ENCODE measurements at regions not wholly inside any gene's neighbourhood (a gene's known extent, or its start where the extent isn't known, plus 50 kb on each side); places are given as distances from the start of the nearest gene placed in this dataset.
A peak's percentile ranks its signal among the peaks of the same experiment; 100 is the strongest.
"Not testable (repeated sequence)": the region's sequence is repeated elsewhere in the genome, so short reads cannot be mapped to it uniquely, and the experiment has no call there.

GRCh38 chr18:78429127-78430108 lies 550.2 kb upstream of the SALL3 start:
- no peaks in the 10 kb centered on the region for H3K27me3 ChIP-seq (ENCODE audit: control insufficient read depth, insufficient read depth, low read length)
- no peaks in the 10 kb centered on the region for H3K4me1 ChIP-seq (ENCODE audit: control insufficient read depth, insufficient read depth, low read length, poor library complexity, severe bottlenecking)
- Mint-ChIP-seq H3K27me3 (no peaks in the 10 kb centered on the region), H3K4me3 (no peak overlapping the region), H3K27ac (no peak overlapping the region), H3K9me3 (peaks cover 0 to 8% (median 0%) of the 10 kb centered on the region in 7 donors), H3K4me1 (no peaks in the 10 kb centered on the region), H3K36me3 (no peaks in the 10 kb centered on the region)
- no peak overlapping the region for H3K27ac ChIP-seq (ENCODE audit: insufficient read depth, low read length, poor library complexity, severe bottlenecking)
- H3K4me3 ChIP-seq (ENCODE audit: low read depth, low read length) = no peak overlapping the region
- H3K36me3 ChIP-seq (ENCODE audit: control insufficient read depth, insufficient read depth, low read length) = no peaks in the 10 kb centered on the region
- no peaks in the 10 kb centered on the region for H3K9me3 ChIP-seq (ENCODE audit: control insufficient read depth in 2 of 2, low read length in 2 of 2)
- no peak for ATAC-seq (ENCODE audit: low read depth in 2 of 2)
- DNase-seq = no peak

GRCh38 chr18:78430131-78430758 lies 549.4 kb upstream of the SALL3 start:
- Mint-ChIP-seq H3K4me1 (no peaks in the 10 kb centered on the region), H3K36me3 (no peaks in the 10 kb centered on the region), H3K27me3 (no peaks in the 10 kb centered on the region), H3K9me3 (peaks cover 0 to 9% (median 3%) of the 10 kb centered on the region in 7 donors), H3K27ac (no peak overlapping the region), H3K4me3 (no peak overlapping the region)
- no peak for ATAC-seq (ENCODE audit: low read depth in 2 of 2)
- H3K4me1 ChIP-seq (ENCODE audit: control insufficient read depth, insufficient read depth, low read length, poor library complexity, severe bottlenecking) = no peaks in the 10 kb centered on the region
- no peak overlapping the region for H3K4me3 ChIP-seq (ENCODE audit: low read depth, low read length)
- H3K27ac ChIP-seq (ENCODE audit: insufficient read depth, low read length, poor library complexity, severe bottlenecking) = no peak overlapping the region
- H3K36me3 ChIP-seq (ENCODE audit: control insufficient read depth, insufficient read depth, low read length) = no peaks in the 10 kb centered on the region
- no peaks in the 10 kb centered on the region for H3K27me3 ChIP-seq (ENCODE audit: control insufficient read depth, insufficient read depth, low read length)
- no peak for DNase-seq
- H3K9me3 ChIP-seq (ENCODE audit: control insufficient read depth in 2 of 2, low read length in 2 of 2) = no peaks in the 10 kb centered on the region

GRCh38 chr18:78431606-78432005 lies 548.0 kb upstream of the SALL3 start:
- ATAC-seq (ENCODE audit: low read depth in 2 of 2) (no peak), DNase-seq (no peak)
- Histone ChIP-seq H3K4me1 (ENCODE audit: control insufficient read depth, insufficient read depth, low read length, poor library complexity, severe bottlenecking) (no peaks in the 10 kb centered on the region), H3K27ac (ENCODE audit: insufficient read depth, low read length, poor library complexity, severe bottlenecking) (no peak overlapping the region), H3K36me3 (ENCODE audit: control insufficient read depth, insufficient read depth, low read length) (no peaks in the 10 kb centered on the region), H3K9me3 (ENCODE audit: control insufficient read depth in 2 of 2, low read length in 2 of 2) (no peaks in the 10 kb centered on the region), H3K4me3 (ENCODE audit: low read depth, low read length) (no peak overlapping the region), H3K27me3 (ENCODE audit: control insufficient read depth, insufficient read depth, low read length) (no peaks in the 10 kb centered on the region)
- Mint-ChIP-seq H3K4me1 (no peaks in the 10 kb centered on the region), H3K9me3 (peaks cover 0 to 9% (median 3%) of the 10 kb centered on the region in 7 donors), H3K4me3 (peak overlapping the region in 1 of 4 donors; percentile 61), H3K27me3 (no peaks in the 10 kb centered on the region), H3K27ac (no peak overlapping the region), H3K36me3 (no peaks in the 10 kb centered on the region)

- Histone ChIP-seq H3K9me3 (ENCODE audit: control insufficient read depth in 2 of 2, low read length in 2 of 2) (no peaks in the 10 kb centered on the region), H3K4me1 (ENCODE audit: control insufficient read depth, insufficient read depth, low read length, poor library complexity, severe bottlenecking) (no peaks in the 10 kb centered on the region), H3K27ac (ENCODE audit: insufficient read depth, low read length, poor library complexity, severe bottlenecking) (no peak overlapping the region), H3K36me3 (ENCODE audit: control insufficient read depth, insufficient read depth, low read length) (no peaks in the 10 kb centered on the region), H3K27me3 (ENCODE audit: control insufficient read depth, insufficient read depth, low read length) (no peaks in the 10 kb centered on the region), H3K4me3 (ENCODE audit: low read depth, low read length) (no peak overlapping the region)
- H3K36me3 Mint-ChIP-seq = no peaks in the 10 kb centered on the region
- no peak for DNase-seq
- no peaks in the 10 kb centered on the region for H3K27me3 Mint-ChIP-seq
- H3K27ac Mint-ChIP-seq = no peak overlapping the region
- no peak for ATAC-seq (ENCODE audit: low read depth in 2 of 2)
- H3K9me3 Mint-ChIP-seq = peaks cover 0 to 9% (median 3%) of the 10 kb centered on the region in 7 donors
- H3K4me3 Mint-ChIP-seq = no peak overlapping the region
- no peaks in the 10 kb centered on the region for H3K4me1 Mint-ChIP-seq
Observed at GRCh38 chr18:78433562-78433961, 546.1 kb upstream of the SALL3 start.

GRCh38 chr18:78436110-78436509 lies 543.5 kb upstream of the SALL3 start:
- Histone ChIP-seq H3K4me1 (ENCODE audit: control insufficient read depth, insufficient read depth, low read length, poor library complexity, severe bottlenecking) (no peaks in the 10 kb centered on the region), H3K27ac (ENCODE audit: insufficient read depth, low read length, poor library complexity, severe bottlenecking) (no peak overlapping the region), H3K4me3 (ENCODE audit: low read depth, low read length) (no peak overlapping the region), H3K36me3 (ENCODE audit: control insufficient read depth, insufficient read depth, low read length) (no peaks in the 10 kb centered on the region), H3K9me3 (ENCODE audit: control insufficient read depth in 2 of 2, low read length in 2 of 2) (no peaks in the 10 kb centered on the region), H3K27me3 (ENCODE audit: control insufficient read depth, insufficient read depth, low read length) (no peaks in the 10 kb centered on the region)
- Mint-ChIP-seq H3K4me1 (no peaks in the 10 kb centered on the region), H3K36me3 (no peaks in the 10 kb centered on the region), H3K27me3 (no peaks in the 10 kb centered on the region), H3K27ac (no peak overlapping the region), H3K9me3 (peaks cover 3 to 11% (median 7%) of the 10 kb centered on the region in 7 donors), H3K4me3 (no peak overlapping the region)
- ATAC-seq (ENCODE audit: low read depth in 2 of 2) (no peak), DNase-seq (no peak)

GRCh38 chr18:78438235-78438634 lies 541.4 kb upstream of the SALL3 start:
- H3K4me1 Mint-ChIP-seq; H3K27me3 ChIP-seq (ENCODE audit: control insufficient read depth, insufficient read depth, low read length); H3K4me1 ChIP-seq (ENCODE audit: control insufficient read depth, insufficient read depth, low read length, poor library complexity, severe bottlenecking); H3K36me3 ChIP-seq (ENCODE audit: control insufficient read depth, insufficient read depth, low read length); H3K4me3 Mint-ChIP-seq; H3K9me3 ChIP-seq (ENCODE audit: control insufficient read depth in 2 of 2, low read length in 2 of 2); H3K27ac Mint-ChIP-seq; H3K4me3 ChIP-seq (ENCODE audit: low read depth, low read length); ATAC-seq (ENCODE audit: low read depth in 2 of 2); H3K36me3 Mint-ChIP-seq; H3K27ac ChIP-seq (ENCODE audit: insufficient read depth, low read length, poor library complexity, severe bottlenecking); DNase-seq; H3K27me3 Mint-ChIP-seq: not testable (repeated sequence)
- peaks cover 3 to 11% (median 5%) of the 10 kb centered on the region in 7 donors for H3K9me3 Mint-ChIP-seq

GRCh38 chr18:78445880-78446279 lies 533.7 kb upstream of the SALL3 start:
- no peak overlapping the region for H3K4me3 ChIP-seq (ENCODE audit: low read depth, low read length)
- H3K27me3 ChIP-seq (ENCODE audit: control insufficient read depth, insufficient read depth, low read length) = no peaks in the 10 kb centered on the region
- H3K9me3 ChIP-seq (ENCODE audit: control insufficient read depth in 2 of 2, low read length in 2 of 2) = no peaks in the 10 kb centered on the region
- no peak for DNase-seq
- no peak overlapping the region for H3K27ac Mint-ChIP-seq
- no peaks in the 10 kb centered on the region for H3K27me3 Mint-ChIP-seq
- no peak overlapping the region for H3K4me3 Mint-ChIP-seq
- no peaks in the 10 kb centered on the region for H3K36me3 Mint-ChIP-seq
- H3K4me1 Mint-ChIP-seq = no peaks in the 10 kb centered on the region
- H3K36me3 ChIP-seq (ENCODE audit: control insufficient read depth, insufficient read depth, low read length) = no peaks in the 10 kb centered on the region
- ATAC-seq (ENCODE audit: low read depth in 2 of 2) = no peak
- peaks cover 0 to 8% (median 0%) of the 10 kb centered on the region in 7 donors for H3K9me3 Mint-ChIP-seq
- H3K27ac ChIP-seq (ENCODE audit: insufficient read depth, low read length, poor library complexity, severe bottlenecking) = no peak overlapping the region
- H3K4me1 ChIP-seq (ENCODE audit: control insufficient read depth, insufficient read depth, low read length, poor library complexity, severe bottlenecking) = no peaks in the 10 kb centered on the region
